Muscle of back (tissue), 3 donors: ENCODE measurements at regions not wholly inside any gene's neighbourhood (a gene's known extent, or its start where the extent isn't known, plus 50 kb on each side); places are given as distances from the start of the nearest gene placed in this dataset.
"Not testable (repeated sequence)": the region's sequence is repeated elsewhere in the genome, so short reads cannot be mapped to it uniquely, and the experiment has no call there.

Experiments
- DNase-seq, 3 donors: peaks; one replicate each; pipeline versions ENCODE4 v3.0.0 to v3.0.0-alpha.2; 2013

DNA sequence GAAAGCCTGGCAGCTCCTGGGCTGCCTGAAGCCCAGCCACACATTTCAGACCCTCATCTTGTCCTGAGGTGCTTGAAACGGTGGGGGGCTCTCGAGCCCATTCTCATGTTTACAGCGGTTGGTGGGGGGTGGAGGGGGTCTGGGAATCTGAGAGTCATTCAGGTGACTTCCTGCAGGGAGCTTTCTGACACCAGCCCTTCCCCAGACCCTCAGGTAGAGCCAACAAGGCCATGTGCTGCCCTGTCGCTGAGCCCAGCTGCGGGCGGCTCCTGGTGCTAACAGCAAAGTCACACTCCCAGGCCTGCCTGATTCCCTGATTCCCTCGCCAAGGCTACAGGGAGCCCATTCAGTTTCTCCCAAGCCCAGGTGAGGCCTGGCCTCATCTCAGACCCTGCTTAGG lies 324.9 kb upstream of the MEX3C start:
- DNase-seq, result no peak

DNA sequence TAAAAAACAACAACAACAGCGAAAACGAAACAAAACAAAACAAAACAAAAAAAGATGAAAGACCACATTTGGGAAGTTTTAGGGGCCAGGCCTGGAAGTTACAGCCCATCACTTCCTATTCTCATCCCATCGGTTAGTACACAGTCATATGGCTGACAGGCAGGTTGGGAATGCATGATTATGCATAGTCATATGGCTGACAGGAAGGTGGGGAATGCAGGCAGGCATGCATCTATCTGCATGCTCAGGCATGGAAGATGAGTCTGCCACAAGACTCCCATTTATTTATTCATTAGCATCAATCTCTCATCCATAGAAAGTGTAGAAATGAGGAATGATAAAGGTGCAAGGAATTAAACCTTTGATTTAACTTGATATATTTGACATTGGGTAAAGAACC lies 325.3 kb upstream of the MEX3C start:
- no peak for DNase-seq

DNA sequence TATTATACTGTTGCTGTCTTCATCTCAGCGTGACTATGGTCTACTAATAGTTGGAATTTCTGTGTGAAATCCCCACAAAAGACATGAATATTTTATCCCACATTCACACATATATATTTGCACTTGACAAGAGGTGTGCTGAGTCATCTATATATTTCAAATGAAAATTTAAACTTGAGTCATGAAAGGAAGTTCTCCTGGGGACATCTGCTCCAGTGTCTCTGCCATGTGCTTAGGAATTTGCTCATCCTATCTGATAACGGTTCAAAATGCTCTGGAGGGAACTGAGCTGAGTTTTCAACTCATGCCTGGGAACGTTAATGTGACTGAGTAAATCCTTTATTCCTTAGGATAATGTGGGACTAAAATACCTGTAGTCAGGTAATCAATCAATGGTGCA lies 326.2 kb upstream of the MEX3C start:
- no peak for DNase-seq

DNA sequence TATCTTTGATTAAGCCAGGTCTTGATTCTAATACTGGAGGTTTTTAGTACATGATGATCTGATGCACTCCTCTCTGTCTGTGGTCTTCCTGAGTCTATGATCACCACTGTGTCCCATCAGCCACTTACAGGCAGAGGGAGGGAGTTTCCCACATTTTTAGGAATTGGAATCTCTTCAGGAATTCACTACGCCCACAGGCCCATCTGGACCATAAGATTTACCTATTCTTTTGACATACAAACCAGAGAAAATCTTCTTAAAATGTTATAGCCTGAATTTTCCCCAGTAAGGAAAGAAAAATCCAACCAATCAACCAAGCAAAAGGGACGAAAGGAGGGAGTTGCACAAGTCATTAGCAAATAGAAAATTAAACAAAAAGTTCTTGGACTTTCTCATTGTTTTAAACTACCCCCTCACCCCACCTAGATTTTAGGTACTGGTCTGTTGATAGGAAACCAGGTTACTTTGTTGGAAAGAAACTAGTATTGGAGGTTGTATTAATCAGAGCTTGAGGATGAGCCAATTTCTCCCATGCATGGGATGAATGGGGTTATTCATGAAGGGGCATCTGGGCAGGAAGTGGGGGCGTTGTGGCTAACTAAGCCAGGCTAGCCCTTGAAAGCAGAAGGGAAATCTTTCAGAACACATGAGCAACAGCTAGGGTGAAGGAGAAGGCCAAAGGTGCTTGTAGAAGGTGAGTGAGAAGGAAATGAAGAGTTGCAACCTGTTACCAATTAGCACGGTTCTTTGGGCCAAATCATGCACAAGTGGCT lies 328.2 kb upstream of the MEX3C start:
- no peak for DNase-seq

DNA sequence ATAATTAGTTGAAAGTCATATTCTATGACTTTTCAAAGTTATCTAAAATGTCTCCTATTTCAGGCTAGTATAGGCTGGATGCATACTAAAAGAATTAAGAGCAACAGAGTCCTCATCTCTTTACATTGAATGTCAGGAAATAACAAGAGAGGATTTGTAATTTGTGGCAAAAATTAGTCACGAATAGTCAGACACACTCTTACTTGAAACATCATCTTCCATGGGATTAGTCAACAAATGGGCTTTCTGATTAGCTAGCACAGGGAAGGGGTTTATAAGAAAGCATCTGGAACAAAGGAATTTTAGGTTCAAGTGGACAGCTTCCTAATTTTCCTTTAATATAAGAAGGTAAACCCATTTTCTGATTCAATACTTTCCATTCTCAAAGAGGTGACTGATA lies 330.3 kb upstream of the MEX3C start:
- no peak for DNase-seq

DNA sequence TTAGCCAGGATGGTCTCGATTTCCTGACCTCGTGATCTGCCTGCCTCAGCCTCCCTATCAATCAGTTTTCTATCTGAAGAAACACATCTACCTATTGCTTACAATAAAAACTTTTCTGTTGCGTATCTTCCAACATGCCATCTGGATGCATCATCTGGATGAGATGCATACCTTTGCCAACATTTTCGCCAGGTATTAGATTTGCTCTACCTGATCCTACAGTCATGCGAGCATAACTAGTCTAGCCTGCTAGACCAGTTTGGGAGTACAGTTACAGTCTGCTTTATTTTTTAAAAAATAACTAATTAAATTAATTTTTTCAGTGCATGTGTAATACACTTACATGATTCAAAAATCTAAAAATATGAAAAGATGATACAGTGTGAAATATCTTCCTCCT lies 334.0 kb upstream of the MEX3C start:
- DNase-seq, result no peak

DNA sequence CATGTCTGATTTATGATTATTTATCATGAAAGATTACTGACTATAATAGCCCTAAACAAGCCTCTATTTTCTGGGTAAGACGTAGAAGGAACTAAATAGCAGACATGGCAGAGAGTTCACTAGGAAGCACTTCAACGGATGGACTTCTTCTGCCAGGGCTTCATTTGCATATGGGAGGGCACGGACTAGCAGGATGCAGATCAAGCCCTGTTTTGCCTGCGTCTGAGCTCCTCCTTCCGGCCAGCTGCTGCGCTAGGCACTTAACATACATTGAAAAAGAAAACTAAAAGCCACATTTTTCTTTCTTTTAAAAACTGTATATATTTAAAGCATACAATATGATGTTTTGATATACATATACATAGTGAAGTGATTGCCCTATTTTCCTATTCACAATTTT lies 340.0 kb upstream of the MEX3C start:
- DNase-seq, result peak in 2 of 3 donors; percentile 9 to 33

DNA sequence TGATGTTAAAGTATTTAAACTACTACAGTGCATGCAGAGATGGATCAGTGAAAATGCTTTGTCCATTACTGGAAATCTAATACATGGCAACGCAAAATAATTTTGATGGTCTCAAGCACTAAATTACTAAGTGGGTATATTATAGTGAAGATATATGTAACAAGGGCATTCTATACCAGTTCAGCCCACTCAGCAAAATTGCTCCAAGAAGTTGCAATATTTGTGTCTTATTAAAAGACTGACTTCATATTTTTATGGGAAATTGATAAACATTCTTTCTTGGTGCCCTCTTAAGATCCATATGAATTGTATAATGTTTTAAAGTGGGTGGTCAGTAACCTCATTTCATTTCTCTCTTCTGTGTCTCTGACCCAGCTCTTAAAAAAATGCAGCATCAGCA lies 343.1 kb upstream of the MEX3C start:
- no peak for DNase-seq

DNA sequence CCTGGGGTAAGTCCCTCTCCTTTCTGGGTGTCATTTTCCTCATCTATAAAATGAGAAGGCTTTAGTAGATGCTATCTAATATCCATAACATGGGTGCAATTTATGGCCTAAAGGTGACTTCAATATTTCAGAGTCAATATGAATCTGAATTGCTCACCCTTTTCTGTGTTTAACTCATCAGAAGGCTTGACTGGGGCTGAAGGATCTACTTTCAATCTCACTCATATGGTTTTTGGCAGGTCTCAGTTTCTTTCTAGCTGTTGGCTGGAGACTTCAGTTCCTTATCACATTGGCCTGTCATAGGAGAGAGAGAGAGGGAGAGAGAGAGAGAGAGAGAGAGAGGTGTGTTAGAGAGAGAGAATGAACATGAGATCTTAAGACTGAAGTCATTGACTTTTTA lies 343.7 kb upstream of the MEX3C start:
- no peak for DNase-seq

DNA sequence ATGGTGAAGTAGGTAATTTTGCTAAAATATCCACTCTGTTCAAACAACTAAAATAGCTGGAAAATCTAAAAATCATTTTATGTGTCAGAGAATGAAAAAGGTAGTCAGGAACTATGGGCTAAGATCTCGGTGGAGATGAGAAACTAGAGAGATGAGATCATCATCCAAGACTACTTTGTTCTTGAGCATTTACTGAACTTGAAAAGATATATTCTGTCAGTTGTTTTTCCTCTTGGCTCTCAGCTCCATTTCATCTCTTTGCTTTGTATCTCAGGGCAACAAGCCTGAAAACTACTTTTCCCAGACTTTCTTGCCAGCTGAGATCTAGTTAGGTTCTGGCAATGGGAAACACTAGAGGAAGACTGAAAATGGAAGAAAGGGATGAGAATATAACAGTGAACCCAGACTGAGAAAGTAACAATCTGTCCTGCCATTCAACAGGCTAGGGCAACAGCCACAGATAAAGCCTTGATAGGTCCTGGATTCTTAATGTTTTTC lies 346.2 kb upstream of the MEX3C start:
- DNase-seq, result peak in 2 of 3 donors; percentile 16 to 17

DNA sequence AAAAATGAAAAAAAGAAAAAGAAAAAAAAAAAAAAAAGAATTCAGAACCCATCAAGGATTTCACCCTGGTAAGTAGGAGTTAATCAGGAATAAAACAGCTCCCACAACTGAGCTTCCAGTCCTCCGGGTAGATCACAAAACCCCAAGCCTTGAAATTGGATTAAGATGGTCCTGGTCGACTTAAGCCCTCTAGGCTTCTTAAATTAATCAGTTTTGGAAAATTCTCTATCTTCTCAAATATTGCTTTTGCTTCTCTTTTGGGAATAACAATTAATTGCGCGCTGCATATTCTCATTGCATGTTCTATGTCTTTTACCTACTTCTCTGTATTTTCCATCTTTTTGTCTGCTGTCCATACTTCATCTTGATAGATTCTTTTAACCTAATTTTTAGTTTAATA lies 348.0 kb upstream of the MEX3C start:
- DNase-seq, result no peak

DNA sequence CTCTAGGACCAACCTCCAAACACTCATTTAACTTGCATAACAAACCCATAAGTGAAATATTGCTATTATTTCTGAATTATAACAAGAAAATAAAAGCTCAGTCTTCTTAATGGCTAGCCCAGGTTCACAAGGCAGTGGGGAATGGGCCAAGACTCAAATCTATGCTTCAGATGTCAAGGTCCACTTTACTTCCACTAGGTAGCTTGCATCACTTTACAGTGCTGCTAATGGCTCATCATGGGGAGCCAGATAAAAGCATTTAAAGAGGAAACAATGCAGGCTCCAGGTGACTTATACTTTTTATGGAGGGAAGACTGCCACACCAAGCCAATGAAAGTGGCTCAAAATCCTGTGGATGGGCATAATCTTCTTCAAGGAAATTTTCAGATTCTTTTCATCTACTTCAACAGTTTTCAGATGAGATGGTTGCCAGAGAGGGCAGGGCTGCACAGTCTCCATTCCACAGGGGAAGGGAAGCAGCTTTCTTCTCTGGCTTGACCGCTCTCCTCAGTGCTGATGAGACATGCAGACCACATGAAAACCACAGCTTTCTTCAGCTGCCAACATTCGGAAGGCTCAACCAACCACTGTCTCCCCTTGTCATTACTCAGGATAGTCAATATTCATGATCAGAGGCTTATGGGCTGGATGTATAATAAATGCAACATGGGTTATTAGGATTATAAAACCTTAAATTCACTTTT lies 361.9 kb upstream of the MEX3C start:
- no peak for DNase-seq

DNA sequence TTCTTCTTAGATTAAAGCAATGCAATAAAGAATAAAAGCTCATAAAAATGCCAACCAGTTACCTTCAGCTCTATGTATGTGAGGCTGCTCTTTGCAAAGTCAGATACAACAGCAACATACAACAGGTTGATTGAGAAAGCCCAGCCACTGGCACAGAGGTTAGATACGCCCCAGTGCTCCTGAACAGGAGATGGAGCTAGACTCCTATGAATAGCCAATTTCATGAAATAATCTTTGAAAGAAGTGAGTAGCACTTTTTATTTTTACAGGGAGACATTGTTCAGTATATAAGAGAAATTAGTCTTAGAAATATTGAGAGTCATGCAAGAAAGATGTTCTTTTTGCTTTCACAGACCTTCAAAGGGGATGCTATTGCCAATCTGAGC lies 362.4 kb upstream of the MEX3C start:
- DNase-seq, result no peak

DNA sequence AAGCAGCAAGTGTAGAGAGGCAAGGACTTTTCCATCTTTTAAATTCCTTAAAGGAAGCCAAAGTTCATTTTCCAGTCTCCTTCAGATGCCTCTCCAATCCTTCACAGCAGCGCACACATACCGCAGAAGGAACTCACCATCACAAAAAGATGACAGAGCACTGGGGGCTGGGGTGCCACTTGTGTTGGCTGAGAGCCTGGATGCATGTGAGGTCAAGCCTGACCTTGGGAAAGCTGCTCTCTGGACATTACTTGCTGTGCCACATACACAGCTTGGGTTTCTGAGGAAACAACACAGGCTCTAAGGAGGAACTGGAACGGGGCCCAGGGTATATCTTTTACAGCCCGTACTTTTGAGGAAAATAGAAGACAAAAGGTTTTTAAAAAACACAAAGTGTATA lies 364.3 kb upstream of the MEX3C start:
- DNase-seq, result no peak

DNA sequence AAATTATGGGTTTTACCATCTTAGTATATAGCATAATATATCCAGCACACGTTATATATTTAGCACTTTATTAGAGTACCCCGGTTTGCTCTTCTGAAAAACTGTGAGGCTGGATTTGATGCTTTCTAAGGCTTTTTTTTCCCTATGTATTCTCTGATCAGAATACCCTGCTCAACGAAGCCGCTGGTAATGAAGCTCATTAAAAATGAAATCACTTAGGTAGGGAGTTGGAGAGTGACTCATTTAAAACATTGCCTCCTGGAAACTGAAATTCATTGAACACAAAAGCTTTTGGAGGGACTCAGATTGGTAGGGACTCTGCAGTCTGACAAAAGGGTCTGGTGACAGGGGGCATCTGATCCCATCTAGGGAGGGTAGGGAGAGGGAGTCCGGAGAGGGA lies 365.4 kb upstream of the MEX3C start:
- DNase-seq, result no peak

DNA sequence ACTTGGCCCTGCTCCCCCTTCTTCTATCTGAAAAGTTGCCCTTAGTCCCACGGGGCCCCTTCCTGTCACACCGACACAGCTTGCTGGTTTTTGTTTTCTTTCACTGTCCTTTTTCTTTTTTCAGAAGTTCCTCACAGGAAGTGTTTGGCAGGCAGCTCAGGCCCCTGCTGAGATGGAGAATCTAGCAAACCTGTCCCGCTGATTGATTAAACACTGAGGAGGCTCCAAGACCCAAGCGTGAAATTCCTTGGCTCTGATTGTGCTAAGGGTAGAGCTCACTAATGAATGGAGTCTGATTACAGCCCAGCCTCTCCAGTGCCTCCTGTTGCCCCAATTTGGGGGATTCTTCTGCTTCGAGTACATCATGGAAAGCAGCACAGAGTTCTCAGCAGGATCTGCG lies 365.9 kb upstream of the MEX3C start:
- no peak for DNase-seq

DNA sequence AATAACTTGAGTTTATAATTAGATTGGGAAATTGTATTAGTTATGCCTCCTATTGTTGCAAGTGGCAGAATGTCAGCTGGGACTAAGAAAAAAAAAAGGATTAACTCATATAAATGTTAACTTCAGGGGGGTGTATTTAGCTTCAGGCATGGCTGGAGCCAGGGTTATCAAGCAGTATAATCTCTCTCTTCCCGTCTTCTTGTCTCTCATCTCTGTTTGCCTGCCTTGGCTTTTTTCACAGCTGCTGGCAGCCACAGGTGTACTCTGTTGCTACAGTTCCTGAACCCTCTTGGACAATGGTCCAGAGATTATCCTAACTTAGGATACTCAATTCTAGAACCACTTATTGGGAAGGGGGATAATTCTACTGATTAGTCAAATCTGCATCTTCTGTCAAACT lies 370.7 kb upstream of the MEX3C start:
- DNase-seq, result no peak

DNA sequence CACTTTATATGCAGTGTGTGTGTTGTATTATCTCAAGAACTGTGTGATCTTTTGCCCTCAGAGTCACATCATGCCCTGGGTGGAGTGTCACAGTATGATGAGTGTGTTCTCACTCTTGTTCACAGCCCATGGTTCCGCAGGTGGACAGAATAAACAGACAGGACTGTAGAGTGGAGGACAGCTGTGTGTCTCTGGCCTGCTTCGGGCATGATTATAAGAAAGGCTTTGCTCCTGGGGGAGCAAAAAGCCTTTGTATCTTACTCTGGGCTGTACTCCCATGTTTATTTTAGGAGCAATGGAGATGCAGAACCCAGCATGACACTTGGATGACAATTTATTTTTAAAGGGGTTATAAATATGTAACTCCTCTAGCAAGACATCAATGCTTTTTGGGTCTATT lies 371.7 kb upstream of the MEX3C start:
- DNase-seq, result no peak

DNA sequence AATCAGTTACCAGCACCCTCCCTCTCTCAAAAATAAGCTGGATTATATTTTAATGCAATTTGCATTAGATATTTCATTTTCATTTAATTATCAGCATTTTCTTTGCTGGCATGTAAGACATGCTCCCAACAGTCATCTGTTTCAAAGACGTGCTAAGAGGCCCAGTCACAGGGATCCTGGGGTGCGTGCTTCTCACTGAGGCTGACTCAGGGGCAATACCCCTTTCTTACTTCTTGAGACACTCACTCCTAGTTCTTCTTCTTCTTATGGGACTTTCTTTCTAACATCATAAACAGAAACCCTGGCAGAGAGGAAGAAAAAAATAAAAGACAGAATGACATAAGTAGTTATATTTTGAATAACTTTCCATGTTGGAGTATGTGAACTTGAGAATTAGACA lies 372.1 kb upstream of the MEX3C start:
- no peak for DNase-seq

DNA sequence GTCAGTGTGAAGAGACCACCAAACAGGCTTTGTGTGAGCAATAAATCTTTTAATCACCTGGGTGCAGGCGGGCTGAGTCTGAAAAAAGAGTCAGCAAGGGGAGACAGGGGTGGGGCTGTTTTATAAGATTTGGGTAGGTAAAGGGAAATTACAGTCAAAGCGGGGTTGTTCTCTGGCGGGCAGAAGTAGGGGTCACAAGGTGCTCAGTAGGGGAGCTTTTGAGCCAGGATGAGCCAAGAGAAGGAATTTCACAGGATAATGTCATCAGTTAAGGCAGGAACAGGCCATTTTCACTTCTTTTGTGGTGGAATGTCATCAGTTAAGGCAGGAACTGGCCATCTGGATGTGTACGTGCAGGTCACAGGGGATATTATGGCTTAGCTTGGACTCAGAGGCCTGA lies 372.6 kb upstream of the MEX3C start:
- not testable (repeated sequence) for DNase-seq

DNA sequence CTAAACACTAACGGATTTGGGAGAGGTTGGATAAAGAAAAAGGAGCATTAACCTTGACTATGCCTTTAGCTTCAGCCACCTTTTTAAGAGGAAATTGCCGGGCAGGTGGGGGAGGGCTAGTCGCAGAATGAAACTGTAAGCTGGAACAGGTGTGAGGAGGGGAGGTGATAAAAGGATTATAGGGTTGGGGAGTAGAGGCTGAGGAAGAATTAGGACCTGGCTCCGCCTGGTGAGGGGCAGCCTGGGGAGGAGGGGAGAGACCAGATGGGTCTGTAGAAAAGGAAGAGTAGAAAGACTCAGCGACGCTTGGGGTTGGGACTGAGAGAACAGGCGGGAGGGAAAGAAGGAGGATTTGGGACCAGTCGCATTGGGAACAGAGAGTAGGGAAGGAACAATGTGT lies 376.4 kb upstream of the MEX3C start:
- not testable (repeated sequence) for DNase-seq

DNA sequence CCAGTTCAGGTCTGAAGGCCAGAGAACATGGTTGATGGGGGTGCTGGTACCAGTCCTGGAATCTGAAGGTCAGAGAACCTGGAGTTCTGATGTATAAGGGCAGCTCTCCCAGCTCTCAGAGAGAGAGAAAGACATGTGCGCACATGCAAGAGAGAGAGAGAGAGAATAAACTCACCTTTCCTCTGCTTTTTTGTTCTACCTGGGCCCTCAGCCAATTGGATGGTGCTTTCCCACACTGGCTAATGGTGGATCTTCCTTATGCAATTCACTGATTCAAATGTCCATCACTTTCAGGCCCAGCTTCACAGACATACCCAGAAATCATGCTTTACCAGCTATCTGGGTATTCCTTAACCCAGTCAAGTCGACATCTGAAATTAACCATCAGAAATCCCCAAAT lies 377.7 kb upstream of the MEX3C start:
- DNase-seq, result no peak

DNA sequence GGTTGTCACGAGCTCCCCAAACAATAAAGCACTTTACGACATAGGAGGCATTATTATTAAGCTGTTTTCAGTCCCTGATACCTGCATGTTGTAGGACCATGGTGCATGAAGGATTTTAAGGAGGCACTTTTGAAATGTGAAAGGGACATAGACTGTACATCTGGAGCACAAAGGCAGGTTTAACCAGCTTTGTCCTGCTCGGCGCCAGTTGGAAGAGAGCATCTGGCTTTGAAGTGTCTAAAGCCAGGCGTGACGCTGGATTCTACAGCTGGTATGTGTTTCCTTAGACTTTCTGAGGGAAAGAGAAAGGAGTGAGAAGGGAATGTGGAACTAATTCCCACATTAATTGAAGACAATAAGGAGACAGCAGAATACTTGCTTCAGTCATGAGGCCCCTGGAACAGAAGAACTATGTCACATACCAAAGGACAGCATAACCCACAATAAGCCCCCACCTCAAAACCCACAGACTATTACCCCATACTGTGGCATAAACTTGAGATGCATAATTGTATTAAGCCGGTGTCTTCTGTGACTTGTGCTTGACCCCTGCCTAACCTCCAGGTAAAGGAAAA lies 381.0 kb upstream of the MEX3C start:
- DNase-seq, result no peak
